Natural killer cell treated with Interleukin-12 subunit alpha and Interleukin-12 subunit beta and Interleukin-15 and Interleukin-18, amount 100 ng/mL, for 72 hours (primary cell): ENCODE measurements at regions not wholly inside any gene's neighbourhood (a gene's known extent, or its start where the extent isn't known, plus 50 kb on each side); places are given as distances from the start of the nearest gene placed in this dataset.
A peak's percentile ranks its signal among the peaks of the same experiment; 100 is the strongest.

ENCODE experiments used
- ATAC-seq, 2 donors: fragments of 150-1000 bp; cut with Tn5 transposase in 1 of 2; sonication (Bioruptor Pico), chemical (Tn5 transposase) in 1 of 2; 2 replicates each; pipeline ENCODE4 v1.10.0; 2021
- DNase-seq: peaks from one replicate; pipeline ENCODE4 v3.0.0; 2022; ENCODE audit warnings: low spot score
- H3K27ac Mint-ChIP-seq, 2 donors: 1 replicate in 1 of 2; 2 replicates in 1 of 2; pipeline ENCODE4 v1.8.0; 2022; ENCODE audit warnings: mixed read lengths in 2 of 2, mild to moderate bottlenecking in 1 of 2, moderate library complexity in 1 of 2
- H3K27me3 Mint-ChIP-seq, 2 donors: 1 replicate in 1 of 2; 2 replicates in 1 of 2; pipeline ENCODE4 v1.8.0; 2022; ENCODE audit warnings: mixed read lengths in 2 of 2
- H3K36me3 Mint-ChIP-seq: one replicate; pipeline ENCODE4 v1.8.0; 2022; ENCODE audit warnings: mixed read lengths
- H3K4me1 Mint-ChIP-seq, 2 donors: 1 replicate in 1 of 2; 2 replicates in 1 of 2; pipeline ENCODE4 v1.8.0; 2022; ENCODE audit warnings: low read depth in 2 of 2, mixed read lengths in 2 of 2, mild to moderate bottlenecking in 1 of 2
- H3K4me3 Mint-ChIP-seq: one replicate; pipeline ENCODE4 v1.8.0; 2022; ENCODE audit warnings: mixed read lengths
- H3K9me3 Mint-ChIP-seq: 2 replicates; pipeline ENCODE4 v1.8.0; 2022; ENCODE audit warnings: mixed read lengths

GRCh38 chr5:73295447-73295846, 122.5 kb downstream of the TMEM174 start:
- peaks cover 57 to 89% of the 10 kb centered on the region in 2 donors for H3K27me3 Mint-ChIP-seq
- peaks cover 0 to 6% of the 10 kb centered on the region in 2 donors for H3K4me1 Mint-ChIP-seq
- no peak overlapping the region for H3K27ac Mint-ChIP-seq
- DNase-seq (no peak), ATAC-seq (no peak)
- H3K4me3 Mint-ChIP-seq = no peak overlapping the region
- no peaks in the 10 kb centered on the region for H3K9me3 Mint-ChIP-seq
- no peaks in the 10 kb centered on the region for H3K36me3 Mint-ChIP-seq

- H3K27ac Mint-ChIP-seq = no peak overlapping the region
- no peaks in the 10 kb centered on the region for H3K36me3 Mint-ChIP-seq
- H3K4me1 Mint-ChIP-seq = no peaks in the 10 kb centered on the region
- H3K27me3 Mint-ChIP-seq = peaks cover 53 to 89% of the 10 kb centered on the region in 2 donors
- H3K4me3 Mint-ChIP-seq = no peak overlapping the region
- no peaks in the 10 kb centered on the region for H3K9me3 Mint-ChIP-seq
- no peak for DNase-seq
- ATAC-seq = no peak
Observed at GRCh38 chr5:73292816-73293459, 119.9 kb downstream of the TMEM174 start.

- ATAC-seq (no peak), DNase-seq (no peak)
- H3K27ac Mint-ChIP-seq = no peak overlapping the region
- H3K27me3 Mint-ChIP-seq = peaks cover 48 to 85% of the 10 kb centered on the region in 2 donors
- H3K4me3 Mint-ChIP-seq = no peak overlapping the region
- H3K4me1 Mint-ChIP-seq = no peaks in the 10 kb centered on the region
- H3K36me3 Mint-ChIP-seq = no peaks in the 10 kb centered on the region
- no peaks in the 10 kb centered on the region for H3K9me3 Mint-ChIP-seq
Observed at GRCh38 chr5:73291873-73292272, 118.9 kb downstream of the TMEM174 start.

GRCh38 chr5:73290242-73290641, 117.2 kb downstream of the TMEM174 start:
- H3K27ac Mint-ChIP-seq = no peak overlapping the region
- peaks cover 40 to 78% of the 10 kb centered on the region in 2 donors for H3K27me3 Mint-ChIP-seq
- DNase-seq = no peak
- H3K4me1 Mint-ChIP-seq = no peaks in the 10 kb centered on the region
- no peaks in the 10 kb centered on the region for H3K36me3 Mint-ChIP-seq
- ATAC-seq = no peak
- H3K9me3 Mint-ChIP-seq = no peaks in the 10 kb centered on the region
- no peak overlapping the region for H3K4me3 Mint-ChIP-seq

GRCh38 chr5:73288803-73289720, 116.1 kb downstream of the TMEM174 start:
- no peaks in the 10 kb centered on the region for H3K4me1 Mint-ChIP-seq
- H3K9me3 Mint-ChIP-seq = no peaks in the 10 kb centered on the region
- no peak overlapping the region for H3K27ac Mint-ChIP-seq
- no peak overlapping the region for H3K4me3 Mint-ChIP-seq
- no peaks in the 10 kb centered on the region for H3K36me3 Mint-ChIP-seq
- DNase-seq = no peak
- H3K27me3 Mint-ChIP-seq = peaks cover 43 to 78% of the 10 kb centered on the region in 2 donors
- ATAC-seq = no peak

GRCh38 chr5:73286896-73287295, 113.9 kb downstream of the TMEM174 start:
- Mint-ChIP-seq H3K4me3 (no peak overlapping the region), H3K27ac (no peak overlapping the region), H3K36me3 (no peaks in the 10 kb centered on the region), H3K27me3 (peaks cover 49 to 81% of the 10 kb centered on the region in 2 donors), H3K4me1 (no peaks in the 10 kb centered on the region), H3K9me3 (no peaks in the 10 kb centered on the region)
- DNase-seq = no peak
- no peak for ATAC-seq

- no peaks in the 10 kb centered on the region for H3K4me1 Mint-ChIP-seq
- peaks cover 42 to 76% of the 10 kb centered on the region in 2 donors for H3K27me3 Mint-ChIP-seq
- no peaks in the 10 kb centered on the region for H3K9me3 Mint-ChIP-seq
- no peak overlapping the region for H3K27ac Mint-ChIP-seq
- no peak for ATAC-seq
- H3K36me3 Mint-ChIP-seq = no peaks in the 10 kb centered on the region
- DNase-seq = no peak
- no peak overlapping the region for H3K4me3 Mint-ChIP-seq
Observed at GRCh38 chr5:73284985-73285384, 112.0 kb downstream of the TMEM174 start.

- no peaks in the 10 kb centered on the region for H3K4me1 Mint-ChIP-seq
- H3K4me3 Mint-ChIP-seq = no peak overlapping the region
- ATAC-seq = peak; percentile 22 to 48
- H3K9me3 Mint-ChIP-seq = no peaks in the 10 kb centered on the region
- H3K27ac Mint-ChIP-seq = no peak overlapping the region
- H3K36me3 Mint-ChIP-seq = no peaks in the 10 kb centered on the region
- DNase-seq = no peak
- peaks cover 44 to 78% of the 10 kb centered on the region in 2 donors for H3K27me3 Mint-ChIP-seq
Observed at GRCh38 chr5:73284220-73284795, 111.3 kb downstream of the TMEM174 start.

GRCh38 chr5:73282923-73283322, 109.9 kb downstream of the TMEM174 start:
- Mint-ChIP-seq H3K27ac (no peak overlapping the region), H3K36me3 (no peaks in the 10 kb centered on the region), H3K4me1 (no peaks in the 10 kb centered on the region), H3K27me3 (peaks cover 41 to 72% of the 10 kb centered on the region in 2 donors), H3K4me3 (no peak overlapping the region), H3K9me3 (no peaks in the 10 kb centered on the region)
- ATAC-seq (no peak), DNase-seq (no peak)

- Mint-ChIP-seq H3K9me3 (no peaks in the 10 kb centered on the region), H3K4me3 (no peak overlapping the region), H3K27ac (no peak overlapping the region), H3K4me1 (no peaks in the 10 kb centered on the region), H3K36me3 (no peaks in the 10 kb centered on the region), H3K27me3 (peaks cover 47 to 78% of the 10 kb centered on the region in 2 donors)
- DNase-seq = no peak
- ATAC-seq = no peak
Observed at GRCh38 chr5:73282383-73282782, 109.4 kb downstream of the TMEM174 start.

- H3K4me1 Mint-ChIP-seq = no peaks in the 10 kb centered on the region
- DNase-seq (no peak), ATAC-seq (no peak)
- no peak overlapping the region for H3K4me3 Mint-ChIP-seq
- H3K9me3 Mint-ChIP-seq = no peaks in the 10 kb centered on the region
- peaks cover 47 to 73% of the 10 kb centered on the region in 2 donors for H3K27me3 Mint-ChIP-seq
- H3K27ac Mint-ChIP-seq = no peak overlapping the region
- no peaks in the 10 kb centered on the region for H3K36me3 Mint-ChIP-seq
Observed at GRCh38 chr5:73280821-73281746, 108.1 kb downstream of the TMEM174 start.

GRCh38 chr5:73280386-73280785, 107.4 kb downstream of the TMEM174 start:
- no peak for ATAC-seq
- Mint-ChIP-seq H3K4me1 (no peaks in the 10 kb centered on the region), H3K4me3 (no peak overlapping the region), H3K27ac (no peak overlapping the region), H3K27me3 (peaks cover 47 to 73% of the 10 kb centered on the region in 2 donors), H3K9me3 (no peaks in the 10 kb centered on the region), H3K36me3 (no peaks in the 10 kb centered on the region)
- DNase-seq = no peak

GRCh38 chr5:73279805-73280204, 106.8 kb downstream of the TMEM174 start:
- H3K27me3 Mint-ChIP-seq = peaks cover 43 to 70% of the 10 kb centered on the region in 2 donors
- no peak for DNase-seq

More at GRCh38 chr5:73279805-73280204, 106.8 kb downstream of the TMEM174 start:
- H3K27ac Mint-ChIP-seq = no peak overlapping the region
- H3K4me1 Mint-ChIP-seq = no peaks in the 10 kb centered on the region
- H3K4me3 Mint-ChIP-seq = no peak overlapping the region
- no peaks in the 10 kb centered on the region for H3K36me3 Mint-ChIP-seq
- H3K9me3 Mint-ChIP-seq = no peaks in the 10 kb centered on the region
- ATAC-seq = no peak
